Activated CD4-positive, alpha-beta T cell treated with anti-CD3 and anti-CD28 coated beads, Interleukin-10, Interleukin-2, amounts not matched to agents 100 ng/mL and 50 ng/mL, durations not matched to agents 16 hours and 8 hours (primary cell): ENCODE measurements at regions not wholly inside any gene's neighbourhood (a gene's known extent, or its start where the extent isn't known, plus 50 kb on each side); places are given as distances from the start of the nearest gene placed in this dataset.
A peak's percentile ranks its signal among the peaks of the same experiment; 100 is the strongest.
"Not testable (repeated sequence)": the region's sequence is repeated elsewhere in the genome, so short reads cannot be mapped to it uniquely, and the experiment has no call there.

ENCODE experiments used
- DNase-seq: peaks from one replicate; pipeline ENCODE4 v3.0.0-alpha.2; 2020

DNA sequence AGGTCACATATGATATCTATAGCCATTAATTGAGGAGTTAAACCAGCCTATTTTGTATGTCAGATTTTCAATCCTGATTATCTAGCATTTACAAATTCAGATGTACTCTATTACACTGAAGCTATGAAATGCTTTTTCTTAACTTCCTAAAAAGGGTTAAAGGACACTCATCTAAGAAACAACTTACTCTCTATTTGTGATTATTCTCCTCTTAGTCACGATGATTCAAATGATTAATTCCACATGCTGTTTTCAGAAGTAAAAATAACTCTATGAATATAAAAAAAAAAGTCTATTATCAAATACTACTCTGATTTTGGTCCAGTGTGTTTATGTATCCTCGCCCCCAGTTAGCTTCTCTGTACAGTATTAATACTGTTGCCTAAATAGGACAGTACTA is 1199.9 kb downstream of the GATA3 start:
- no peak for DNase-seq

DNA sequence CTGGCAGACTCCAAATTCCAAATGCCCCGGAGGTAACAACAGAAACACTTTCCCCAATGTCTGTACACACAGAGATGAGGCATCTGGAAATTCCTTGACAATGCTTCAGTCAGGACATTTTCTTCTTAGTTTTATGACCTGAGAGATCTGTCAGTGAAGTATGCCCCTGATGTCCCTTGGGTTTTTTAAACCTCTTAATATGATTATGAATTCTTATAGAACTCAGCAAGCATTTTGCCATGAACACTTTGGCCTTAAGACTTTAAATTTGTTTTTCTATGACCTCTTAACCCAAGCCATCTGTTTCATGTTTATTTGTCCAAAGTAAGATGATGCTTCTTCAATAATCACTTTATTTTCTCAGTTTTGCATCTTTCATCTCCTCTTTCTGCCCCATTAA is 1206.2 kb downstream of the GATA3 start:
- no peak for DNase-seq

DNA sequence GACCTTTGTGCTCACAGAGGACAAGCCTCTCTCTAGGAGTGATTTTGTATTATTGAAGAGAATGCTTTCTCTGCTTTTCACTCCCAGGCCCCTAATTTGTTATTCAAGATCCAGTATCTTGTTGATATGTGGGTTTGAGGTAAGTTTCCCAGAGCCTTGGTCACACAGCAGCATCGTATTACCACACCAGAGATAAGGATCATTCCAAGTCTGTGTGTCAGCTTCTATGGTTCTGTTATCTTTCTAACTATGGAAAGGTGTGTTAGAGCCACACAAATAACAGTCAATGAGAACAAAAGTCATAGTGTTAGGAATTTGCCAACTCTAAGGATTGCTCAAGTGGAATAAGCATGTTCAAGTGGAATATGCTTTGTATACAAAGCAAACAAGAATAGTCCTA is 1208.3 kb downstream of the GATA3 start:
- DNase-seq, result no peak

DNA sequence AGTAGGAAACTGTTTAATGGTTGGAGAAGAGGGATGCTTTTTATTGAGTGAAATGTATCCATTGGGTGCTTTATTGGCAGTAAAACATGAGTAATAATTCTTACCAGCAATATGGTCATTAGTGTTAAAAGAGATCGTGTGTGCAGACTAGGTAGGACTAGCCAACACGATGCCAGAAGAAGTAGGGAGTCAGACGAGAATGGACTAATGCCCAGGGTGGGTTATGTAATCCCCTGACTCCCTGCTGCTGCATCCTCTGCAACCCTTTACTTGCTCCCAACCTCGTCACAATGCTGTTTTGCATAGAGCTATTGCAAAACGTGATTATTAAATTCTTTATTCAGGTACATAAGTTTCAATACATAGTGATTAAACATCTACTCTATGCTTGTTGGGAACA is 1213.7 kb downstream of the GATA3 start:
- no peak for DNase-seq

DNA sequence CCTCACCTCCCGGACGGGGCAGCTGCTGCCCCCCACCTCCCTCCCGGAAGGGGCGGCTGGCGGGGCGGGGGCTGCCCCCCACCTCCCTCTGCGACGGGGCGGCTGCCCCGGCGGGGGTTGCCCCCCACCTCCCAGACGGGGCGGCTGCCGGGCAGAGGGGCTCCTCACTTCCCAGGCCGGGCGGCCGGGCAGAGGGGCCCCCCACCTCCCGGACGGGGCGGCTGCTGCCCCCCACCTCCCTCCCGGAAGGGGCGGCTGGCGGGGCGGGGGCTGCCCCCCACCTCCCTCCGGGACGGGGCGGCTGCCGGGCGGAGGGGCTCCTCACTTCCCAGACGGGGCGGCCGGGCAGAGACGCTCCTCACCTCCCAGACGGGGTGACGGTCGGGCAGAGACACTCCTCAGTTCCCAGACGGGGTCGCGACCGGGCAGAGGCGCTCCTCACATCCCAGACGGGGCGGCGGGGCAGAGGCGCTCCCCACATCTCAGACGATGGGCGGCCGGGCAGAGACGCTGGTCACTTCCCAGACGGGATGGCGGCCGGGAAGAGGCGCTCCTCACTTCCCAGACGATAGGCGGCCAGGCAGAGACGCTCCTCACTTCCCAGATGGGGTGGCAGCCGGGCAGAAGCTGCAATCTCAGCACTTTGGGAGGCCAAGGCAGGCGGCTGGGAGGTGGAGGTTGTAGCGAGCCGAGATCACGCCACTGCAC is 1218.8 kb downstream of the GATA3 start:
- not testable (repeated sequence) for DNase-seq

DNA sequence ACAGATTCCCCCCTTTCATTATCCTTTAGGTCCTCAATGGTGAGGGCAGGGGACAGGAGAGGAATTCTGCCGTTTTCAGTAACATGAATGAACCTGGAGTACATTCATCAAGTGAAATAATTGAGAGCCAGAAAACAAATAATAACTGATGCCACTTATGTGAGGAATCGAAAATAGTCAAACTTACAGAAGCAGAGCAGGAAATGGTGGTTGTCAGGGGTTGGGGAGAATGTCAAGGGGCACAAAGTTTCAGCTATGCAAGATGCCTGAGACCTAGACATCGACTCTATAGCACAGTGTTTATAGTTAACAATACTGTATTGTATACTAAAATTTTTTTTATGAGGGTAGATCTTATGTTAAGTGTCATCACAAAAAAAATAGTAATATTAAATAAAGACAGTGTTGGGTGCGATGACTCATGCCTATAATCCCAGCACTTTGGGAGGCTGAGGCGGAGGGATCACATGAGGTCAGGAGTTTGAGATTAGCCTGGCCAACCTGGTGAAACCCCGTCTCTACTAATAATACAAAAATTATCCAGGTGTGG is 1219.8 kb downstream of the GATA3 start:
- DNase-seq, result no peak

DNA sequence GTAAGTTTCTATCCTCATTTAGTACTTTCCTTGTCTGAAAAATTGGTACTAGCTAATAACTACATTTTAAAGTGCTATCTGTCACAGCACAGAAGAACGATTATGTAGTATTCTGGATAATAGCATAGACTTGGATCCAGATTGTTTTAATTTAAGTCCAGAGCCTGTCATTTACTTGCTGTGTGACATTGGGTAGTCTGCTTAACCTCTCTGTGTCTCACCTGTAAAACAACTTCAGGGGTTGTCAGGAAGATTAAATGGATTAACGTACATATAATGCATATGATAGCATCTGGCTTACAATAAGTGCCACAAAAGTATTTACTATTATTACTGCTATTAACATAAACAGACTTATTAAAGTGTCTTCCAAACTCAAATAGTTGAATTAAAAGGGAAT is 1221.4 kb downstream of the GATA3 start:
- DNase-seq, result no peak

DNA sequence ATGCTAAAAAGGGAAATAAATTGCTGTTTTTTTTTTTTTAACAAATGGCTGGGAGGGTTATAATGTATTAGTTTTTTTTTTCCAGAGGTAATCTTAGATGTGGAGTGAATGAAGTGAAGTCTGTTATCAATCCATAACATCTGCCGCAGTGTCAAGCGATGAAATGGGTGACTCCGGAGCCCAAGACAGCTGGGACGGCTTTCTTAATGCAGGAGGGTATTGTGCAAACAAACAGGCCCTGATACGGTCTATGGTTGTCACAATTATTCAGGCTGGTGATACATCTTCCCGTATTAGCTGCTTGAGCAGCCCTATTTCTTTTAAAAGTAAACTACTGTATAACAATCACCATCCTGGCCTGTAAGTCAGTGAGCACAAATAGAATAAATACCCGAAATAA is 1231.2 kb downstream of the GATA3 start:
- DNase-seq, result no peak

DNA sequence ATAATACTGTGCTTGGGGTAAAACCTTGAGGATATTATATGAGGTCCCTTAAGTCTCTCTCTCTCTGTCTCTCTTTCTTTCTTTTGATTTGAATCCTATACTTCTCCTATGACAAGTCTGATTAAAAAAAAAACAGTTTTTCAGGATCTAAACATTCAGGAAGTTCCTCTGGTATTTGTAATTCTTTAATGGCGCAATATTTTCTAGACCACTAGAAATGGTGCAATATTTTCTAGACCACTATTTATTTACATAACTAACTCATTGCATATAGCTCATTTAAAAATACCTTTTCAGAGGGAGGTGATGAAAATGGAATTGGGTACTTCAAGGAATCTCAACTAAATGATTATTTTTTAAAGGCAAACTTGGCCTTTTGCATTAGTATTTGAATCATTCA is 1235.3 kb downstream of the GATA3 start:
- no peak for DNase-seq

DNA sequence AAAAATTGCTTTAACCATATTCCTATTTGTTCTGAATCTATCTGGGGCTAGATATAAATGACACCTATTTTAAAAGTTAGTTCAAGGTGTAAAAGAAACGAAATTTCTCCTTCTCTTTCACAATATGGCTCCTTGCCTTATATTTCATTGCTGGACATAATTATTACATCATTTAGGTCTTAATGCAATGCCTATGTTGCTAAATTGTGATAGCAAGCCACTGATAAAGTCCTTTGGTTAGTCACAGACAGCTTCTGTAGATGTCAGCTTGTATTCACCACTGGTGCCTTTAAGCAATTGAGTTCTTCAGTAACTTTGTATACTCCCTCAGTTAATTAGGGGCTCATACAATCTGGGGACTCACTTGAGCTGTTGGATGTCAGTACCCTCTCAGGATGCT is 1236.6 kb downstream of the GATA3 start:
- DNase-seq, result no peak

DNA sequence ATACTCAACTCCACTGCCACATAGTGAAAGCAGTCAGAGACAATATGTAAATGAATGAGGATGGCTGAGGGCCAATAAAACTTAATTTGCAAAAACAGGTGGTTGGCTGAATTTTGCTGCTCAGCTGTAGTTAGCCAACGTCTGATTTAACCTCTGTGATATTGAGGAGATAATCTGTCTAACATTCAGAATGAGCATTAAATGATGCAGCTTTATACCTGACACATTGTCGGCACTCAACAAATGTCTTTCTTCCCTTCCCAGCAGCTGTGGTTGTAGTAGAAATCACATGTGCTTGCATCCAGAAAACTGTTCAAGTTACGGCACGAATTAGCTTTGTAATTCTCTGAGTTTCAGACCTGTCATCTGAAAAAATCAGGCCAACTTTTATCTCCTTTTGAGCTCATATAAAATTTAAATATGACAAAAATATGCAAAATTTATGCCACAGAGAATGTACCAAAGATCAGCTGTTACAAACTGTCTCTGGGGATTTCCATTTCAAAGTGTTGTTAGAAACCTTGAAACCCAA is 1239.7 kb downstream of the GATA3 start:
- DNase-seq, result peak; percentile 25

DNA sequence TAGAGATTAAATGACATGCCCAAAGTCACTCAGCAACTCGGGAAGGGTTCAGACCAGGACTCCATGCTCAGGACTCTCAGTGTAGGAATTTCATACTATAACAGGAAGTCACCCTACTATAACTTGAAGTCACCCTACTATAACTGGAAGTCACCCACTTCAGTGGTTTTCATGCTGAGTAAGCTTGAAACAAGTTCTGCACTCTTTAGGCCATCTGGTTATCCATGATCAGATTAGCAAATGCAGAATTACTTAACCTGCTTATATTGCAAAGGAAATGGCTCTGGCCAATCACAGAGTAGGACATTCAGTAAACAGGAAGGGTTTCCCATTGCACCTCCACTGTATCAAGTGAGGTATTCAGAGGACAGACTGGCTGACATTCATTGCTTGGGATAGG is 1240.4 kb downstream of the GATA3 start:
- DNase-seq, result peak; percentile 81

DNA sequence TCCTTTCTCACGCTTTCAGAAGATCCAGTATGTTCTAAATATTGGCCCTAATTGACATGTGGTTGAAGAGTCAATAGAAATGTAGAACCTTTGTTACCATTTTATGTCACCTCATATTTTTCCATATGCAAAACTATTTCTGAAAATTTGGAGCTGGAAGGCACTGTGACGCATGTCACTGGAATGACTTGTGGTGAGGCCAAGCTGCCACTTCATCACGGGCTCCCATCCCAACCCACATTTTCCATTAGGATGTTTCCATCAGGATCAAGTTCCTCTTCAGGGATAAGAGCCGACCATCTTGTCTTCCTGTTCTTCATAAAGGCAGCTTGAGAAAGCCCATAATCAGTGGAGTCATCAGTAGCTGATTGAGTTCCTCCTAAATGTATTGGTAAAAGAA is 1241.7 kb downstream of the GATA3 start:
- no peak for DNase-seq

DNA sequence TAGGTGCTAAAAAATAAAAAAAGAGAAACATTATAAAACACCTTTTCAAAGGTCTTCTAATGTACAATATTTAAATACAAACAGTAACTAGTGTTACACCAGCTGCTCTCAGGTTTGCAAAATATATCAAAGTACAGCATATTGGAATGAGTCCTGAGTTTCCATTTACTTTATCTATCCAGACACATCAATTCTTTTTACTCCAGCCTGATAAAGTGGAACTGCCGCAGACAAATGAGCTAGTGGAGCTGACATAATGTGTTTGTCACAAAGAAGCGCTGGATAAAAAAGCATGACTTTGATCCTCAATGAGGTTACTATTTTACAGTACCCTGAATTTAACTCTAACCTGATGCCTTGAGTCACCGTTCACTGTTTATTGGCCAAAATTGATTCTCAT is 1243.1 kb downstream of the GATA3 start:
- no peak for DNase-seq

DNA sequence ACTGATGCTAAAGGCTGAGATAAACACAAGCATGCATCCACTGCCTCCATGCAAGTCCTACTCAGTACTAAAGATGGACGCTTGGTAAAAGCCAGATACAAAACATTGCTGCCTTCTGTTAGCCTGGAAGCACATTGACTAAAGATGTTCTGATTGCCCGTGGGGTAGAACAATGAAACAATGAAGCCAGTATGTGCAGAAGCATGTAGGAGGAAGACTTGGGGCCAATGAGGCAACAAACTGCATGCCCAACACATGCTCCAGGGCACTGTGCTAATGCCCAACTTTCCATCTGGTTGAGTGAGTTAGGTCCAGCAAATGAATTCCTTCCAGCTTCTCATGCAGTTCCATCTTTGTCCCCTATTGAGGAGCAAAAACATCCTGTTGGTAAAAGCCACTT is 1245.5 kb downstream of the GATA3 start:
- no peak for DNase-seq

DNA sequence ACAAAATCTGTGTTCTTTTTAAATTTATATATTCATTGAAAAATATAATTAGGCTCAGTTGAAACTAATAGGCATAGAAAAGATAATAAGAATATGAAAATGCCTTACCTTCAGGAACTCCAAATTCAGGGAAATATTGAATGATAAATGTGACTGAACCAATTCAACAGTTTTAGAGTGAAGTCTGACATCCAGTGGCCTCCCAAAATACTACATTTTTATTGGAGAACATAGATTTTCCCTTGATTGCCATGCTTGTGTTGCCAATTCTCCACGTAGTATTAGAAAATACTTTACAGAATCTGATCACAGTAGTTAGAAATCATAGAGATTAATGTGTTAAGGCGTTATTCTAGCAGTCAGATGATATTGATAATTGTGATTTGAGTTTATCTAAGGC is 1246.7 kb downstream of the GATA3 start:
- no peak for DNase-seq

DNA sequence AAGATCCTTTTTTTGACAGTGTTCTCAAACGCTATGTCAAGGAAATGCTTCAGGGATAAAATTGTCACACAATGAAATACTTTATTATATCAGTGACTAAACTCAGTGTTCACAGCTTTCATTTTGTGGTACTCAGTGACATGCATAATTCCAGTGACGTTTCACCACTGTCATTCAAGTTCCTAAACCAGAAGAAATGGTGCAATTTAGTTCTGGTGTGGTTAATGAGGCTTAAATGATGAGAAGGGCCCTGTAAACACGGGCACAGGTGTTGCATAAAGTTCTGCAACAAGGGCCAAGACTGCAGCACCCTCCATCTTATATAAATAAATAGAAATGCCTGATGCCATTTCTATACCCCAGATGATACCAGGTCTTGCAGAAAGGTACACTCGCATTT is 1247.1 kb downstream of the GATA3 start:
- DNase-seq, result peak; percentile 4

DNA sequence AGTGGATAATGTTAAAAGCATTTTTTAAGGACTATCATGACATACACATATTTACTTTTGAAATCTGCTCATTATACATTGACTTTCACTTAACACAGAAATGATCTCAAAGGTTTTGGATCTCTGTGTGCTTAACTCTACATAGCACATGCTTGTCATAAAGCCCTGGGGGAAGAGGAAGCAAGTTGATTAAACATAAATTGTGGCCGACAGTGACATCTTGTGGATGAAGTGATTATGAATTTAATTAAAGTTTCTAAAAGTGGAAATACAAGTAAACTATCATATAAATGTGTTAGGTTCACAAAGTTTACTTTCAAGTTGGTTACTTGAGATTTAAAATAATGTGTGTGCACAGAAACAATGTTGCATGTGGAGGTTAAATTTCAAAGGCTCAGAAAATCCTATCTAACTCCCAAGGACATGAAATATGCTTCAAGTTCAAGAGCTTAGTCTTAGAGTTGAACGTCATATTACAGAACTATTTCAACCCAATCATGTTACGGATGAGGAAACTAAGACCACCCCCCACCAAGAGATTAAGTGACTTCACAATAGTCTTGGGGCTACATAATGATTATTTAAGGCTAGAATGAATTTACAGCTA is 1247.8 kb downstream of the GATA3 start:
- DNase-seq, result peak; percentile 58

DNA sequence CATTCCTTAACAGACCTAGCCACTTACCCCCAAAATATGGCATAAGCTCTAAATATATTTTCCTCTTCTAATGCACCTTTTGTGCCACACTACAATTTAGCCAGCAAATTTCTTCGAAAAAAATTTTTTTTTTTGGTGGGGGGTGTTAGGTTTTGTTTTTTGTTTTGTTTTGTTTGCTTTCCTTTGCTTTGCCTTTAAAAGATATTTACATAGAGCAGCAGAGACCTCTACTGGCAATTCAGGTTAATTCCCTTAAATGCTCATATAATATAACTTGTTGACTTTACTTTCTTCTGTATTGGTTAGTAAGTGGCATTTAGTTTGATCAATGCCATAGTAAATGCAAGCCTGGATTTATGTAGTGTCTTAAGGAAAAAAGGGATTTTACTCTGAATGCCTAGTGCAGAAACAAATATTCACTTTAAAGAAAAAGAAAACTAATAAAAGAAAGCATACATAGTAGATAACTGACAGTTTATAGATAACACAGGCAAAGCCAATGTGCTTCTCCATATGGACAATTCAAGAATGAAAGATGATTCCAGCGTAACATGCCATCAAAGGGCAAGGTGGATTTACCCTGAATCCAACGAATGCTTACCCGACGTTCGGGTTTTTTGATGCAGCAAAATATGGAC is 1250.6 kb downstream of the GATA3 start:
- peak; percentile 28 for DNase-seq

DNA sequence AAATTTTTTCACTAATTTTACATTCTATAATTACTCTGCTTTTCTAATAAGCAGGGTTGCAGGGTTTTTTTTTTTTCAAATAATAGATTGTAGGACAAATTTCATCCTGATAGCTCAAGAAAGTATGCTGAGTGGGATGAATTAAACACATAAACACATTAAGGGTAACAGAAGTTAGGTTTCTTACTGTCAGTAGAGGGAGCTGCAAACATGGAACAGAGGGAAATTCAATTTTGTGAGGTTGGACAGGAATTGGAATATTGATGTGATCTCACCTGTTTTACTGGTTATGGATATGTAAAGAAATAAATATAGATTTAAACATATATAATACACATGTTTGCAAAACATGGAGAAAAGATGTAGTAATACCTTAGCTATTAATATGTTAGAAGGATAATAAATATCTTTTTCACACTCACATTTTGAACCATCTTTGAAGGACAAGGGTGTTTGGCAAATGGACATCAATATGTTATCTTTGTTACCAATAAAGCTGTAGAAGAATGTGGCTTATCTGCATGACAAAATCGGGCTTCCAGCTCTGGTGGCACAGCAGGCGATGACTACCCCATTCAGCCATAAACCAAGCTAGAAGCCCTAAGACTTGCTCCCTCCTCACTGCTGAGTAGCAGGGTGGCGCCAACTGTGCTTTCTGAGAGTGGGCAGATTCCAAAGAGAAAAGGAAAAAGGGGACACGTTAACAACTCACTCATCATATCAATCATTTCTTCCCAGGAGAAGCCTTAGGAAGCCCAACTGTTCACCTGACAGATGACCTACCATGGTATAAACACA is 1257.4 kb downstream of the GATA3 start:
- no peak for DNase-seq

DNA sequence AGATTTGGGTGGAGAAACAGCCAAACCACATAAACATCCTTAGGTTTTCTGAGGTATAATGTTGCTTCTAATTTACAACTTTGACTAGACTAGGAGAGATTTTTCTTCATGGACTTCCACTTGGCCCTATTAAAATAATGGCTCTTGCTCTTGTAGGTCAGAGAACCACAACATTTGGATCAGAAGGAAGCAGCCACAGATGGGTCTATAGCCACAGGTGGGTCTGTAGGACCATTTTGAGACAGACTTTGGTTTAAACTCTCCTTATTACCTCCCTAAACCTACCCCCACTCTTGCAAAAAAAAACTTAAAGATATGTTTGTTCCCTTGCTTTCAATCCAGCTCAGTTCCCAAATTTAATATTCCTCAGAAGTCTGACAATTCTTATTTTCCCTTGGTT is 1260.8 kb downstream of the GATA3 start:
- DNase-seq, result no peak

DNA sequence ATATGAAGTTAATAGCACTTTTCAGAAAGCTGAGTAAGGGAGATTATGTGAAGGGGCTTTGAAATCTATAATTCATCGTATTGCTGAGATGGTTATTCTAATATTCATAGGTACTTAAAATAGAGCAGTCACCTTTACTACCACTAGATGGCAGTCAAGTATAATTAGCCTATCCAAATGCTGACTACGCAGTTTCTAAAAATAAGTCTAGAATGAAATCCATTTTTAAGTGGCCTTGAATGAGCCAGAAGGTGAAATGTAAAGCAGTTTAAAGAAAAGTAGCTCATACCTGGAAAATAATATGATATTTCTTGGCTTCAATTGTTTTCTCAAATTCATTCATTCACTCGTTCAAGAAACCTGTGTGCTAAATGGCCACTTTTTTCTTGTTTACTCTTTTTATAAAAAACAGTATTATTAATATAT is 1277.1 kb downstream of the GATA3 start:
- peak; percentile 50 for DNase-seq

DNA sequence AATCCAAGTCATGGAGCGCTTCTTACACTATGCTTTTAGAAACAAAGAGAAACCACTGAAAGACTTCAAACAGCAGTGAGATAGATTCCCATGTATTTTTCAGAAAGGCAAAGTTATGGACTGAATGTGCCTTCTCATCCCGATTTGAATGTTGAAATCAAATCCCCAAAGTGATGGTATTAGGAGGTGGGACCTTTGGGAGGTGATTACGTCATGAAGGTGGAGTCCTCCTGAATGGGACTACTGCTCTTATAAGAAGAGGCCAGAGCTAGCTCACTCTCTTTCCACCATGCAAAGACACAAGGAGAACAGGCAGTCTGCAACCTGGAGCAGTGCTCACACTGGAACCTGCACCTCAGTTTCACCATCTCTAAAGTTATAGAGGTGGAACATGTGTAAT is 1279.8 kb downstream of the GATA3 start:
- no peak for DNase-seq
